Stimulated activated naive CD8-positive, alpha-beta T cell treated with anti-CD3 and anti-CD28 coated beads, Interleukin-15, Interleukin-2, amounts not matched to agents 100 ng/mL and 50 ng/mL, for 24 hours (primary cell): ENCODE measurements at regions not wholly inside any gene's neighbourhood (a gene's known extent, or its start where the extent isn't known, plus 50 kb on each side); places are given as distances from the start of the nearest gene placed in this dataset.
"Not testable (repeated sequence)": the region's sequence is repeated elsewhere in the genome, so short reads cannot be mapped to it uniquely, and the experiment has no call there.

ENCODE experiments used
- H3K27ac Mint-ChIP-seq: one replicate; pipeline ENCODE4 v1.8.0; 2021; ENCODE audit warnings: mild to moderate bottlenecking, mixed read lengths
- H3K27me3 Mint-ChIP-seq: one replicate; pipeline ENCODE4 v1.8.0; 2021; ENCODE audit warnings: mixed read lengths
- H3K36me3 Mint-ChIP-seq: one replicate; pipeline ENCODE4 v1.8.0; 2021; ENCODE audit warnings: low read depth, mixed read lengths
- H3K4me1 Mint-ChIP-seq: one replicate; pipeline ENCODE4 v1.8.0; 2021; ENCODE audit warnings: low read depth, mixed read lengths
- H3K4me3 Mint-ChIP-seq: one replicate; pipeline ENCODE4 v1.8.0; 2021; ENCODE audit warnings: mild to moderate bottlenecking, mixed read lengths
- H3K9me3 Mint-ChIP-seq: one replicate; pipeline ENCODE4 v1.8.0; 2021; ENCODE audit warnings: mixed read lengths

DNA sequence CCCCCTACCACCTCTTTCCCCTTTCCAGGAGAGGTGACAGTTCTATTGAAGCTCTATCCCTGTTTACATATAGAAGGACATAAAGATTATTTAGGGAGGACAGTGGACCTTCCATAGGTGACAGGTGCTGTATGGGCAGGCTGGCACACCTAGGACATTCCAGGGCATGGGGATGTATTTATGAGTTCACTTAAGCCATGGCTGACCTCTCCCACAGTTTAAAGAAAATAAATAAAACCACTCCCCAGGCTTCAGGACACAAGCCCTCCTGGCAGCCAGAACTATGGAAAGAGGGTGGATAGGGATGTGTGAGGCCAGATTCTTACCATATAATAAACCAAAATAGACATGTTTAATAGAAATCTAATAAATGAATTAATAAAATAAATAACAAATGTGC, 85.6 kb upstream of the HOXC13 start:
- Mint-ChIP-seq H3K4me3 (no peak overlapping the region), H3K27me3 (peaks cover 49% of the 10 kb centered on the region), H3K4me1 (no peaks in the 10 kb centered on the region), H3K9me3 (no peaks in the 10 kb centered on the region), H3K27ac (no peak overlapping the region), H3K36me3 (no peaks in the 10 kb centered on the region)

DNA sequence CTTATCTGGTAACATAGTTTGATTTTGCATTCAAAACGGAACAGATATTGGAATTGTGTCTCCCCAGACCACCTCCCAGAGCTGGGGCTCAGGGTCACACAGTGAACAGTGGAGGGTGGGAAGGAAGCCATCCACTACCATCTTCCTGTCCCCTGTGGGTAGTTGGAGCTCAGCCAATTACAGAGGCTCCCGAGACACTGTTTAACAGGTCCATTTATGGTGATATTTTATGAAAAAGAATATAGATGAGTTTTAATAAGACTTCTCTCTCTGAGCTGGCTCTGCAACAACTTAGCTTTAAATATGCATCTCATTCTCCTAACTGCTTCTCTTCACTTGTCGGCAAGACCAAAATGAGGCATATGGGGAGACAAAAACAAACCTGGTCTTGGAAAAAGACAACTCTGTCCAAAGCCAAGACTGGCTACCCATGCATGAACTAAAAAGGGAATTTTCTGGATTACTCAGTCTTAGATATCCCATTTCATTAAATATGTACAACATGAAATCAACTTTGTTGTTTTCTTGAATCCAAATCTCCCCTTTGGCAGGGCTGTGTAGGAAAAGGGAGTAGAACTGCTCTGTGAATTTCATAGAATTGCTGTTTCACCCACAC, 83.8 kb upstream of the HOXC13 start:
- Mint-ChIP-seq H3K27ac (no peak overlapping the region), H3K4me1 (no peaks in the 10 kb centered on the region), H3K27me3 (peaks cover 37% of the 10 kb centered on the region), H3K4me3 (no peak overlapping the region), H3K9me3 (no peaks in the 10 kb centered on the region), H3K36me3 (no peaks in the 10 kb centered on the region)

DNA sequence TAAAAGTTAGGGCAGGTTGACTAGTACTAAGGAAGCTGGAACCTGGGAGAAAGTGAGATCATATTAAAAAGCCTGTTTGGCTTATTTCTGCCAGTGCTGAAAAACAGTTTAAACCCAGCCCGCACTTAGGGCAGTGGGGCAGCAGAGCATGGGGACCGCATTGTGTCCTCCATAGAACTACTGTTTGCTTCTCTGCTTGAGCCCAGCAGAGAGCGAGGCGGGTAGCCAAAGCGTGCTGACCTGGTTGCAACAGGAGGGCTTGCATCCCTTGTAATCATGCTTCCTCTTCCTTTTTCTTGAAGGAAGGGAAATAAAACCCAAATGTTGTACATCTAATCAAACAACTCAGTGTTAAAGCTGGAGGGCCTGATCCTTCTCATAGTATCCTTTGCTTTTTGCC, 82.5 kb upstream of the HOXC13 start:
- Mint-ChIP-seq H3K36me3 (no peaks in the 10 kb centered on the region), H3K4me3 (no peak overlapping the region), H3K27me3 (peaks cover 35% of the 10 kb centered on the region), H3K27ac (no peak overlapping the region), H3K9me3 (no peaks in the 10 kb centered on the region), H3K4me1 (no peaks in the 10 kb centered on the region)

DNA sequence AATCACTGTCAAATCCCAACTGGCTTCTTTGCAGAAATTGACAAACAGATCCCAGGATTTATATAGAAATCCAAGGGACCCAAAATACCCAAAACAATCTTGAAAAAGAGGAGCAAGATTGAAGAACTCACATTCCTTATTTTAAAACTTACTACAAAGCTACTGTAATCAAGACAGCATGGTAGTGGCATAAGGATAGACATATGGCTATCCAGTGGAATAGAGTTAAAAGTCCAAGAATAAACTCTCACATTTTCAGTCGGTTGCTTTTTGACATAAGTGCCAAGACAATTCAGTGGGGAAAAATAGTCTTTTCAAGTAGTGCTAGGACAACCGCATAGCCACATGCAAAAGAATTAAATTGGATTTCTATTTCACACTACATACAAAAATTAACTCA, 81.0 kb upstream of the HOXC13 start:
- no peaks in the 10 kb centered on the region for H3K36me3 Mint-ChIP-seq
- H3K27ac Mint-ChIP-seq: no peak overlapping the region
- H3K27me3 Mint-ChIP-seq: peaks cover 32% of the 10 kb centered on the region
- H3K4me1 Mint-ChIP-seq: no peaks in the 10 kb centered on the region
- no peaks in the 10 kb centered on the region for H3K9me3 Mint-ChIP-seq
- H3K4me3 Mint-ChIP-seq: no peak overlapping the region

DNA sequence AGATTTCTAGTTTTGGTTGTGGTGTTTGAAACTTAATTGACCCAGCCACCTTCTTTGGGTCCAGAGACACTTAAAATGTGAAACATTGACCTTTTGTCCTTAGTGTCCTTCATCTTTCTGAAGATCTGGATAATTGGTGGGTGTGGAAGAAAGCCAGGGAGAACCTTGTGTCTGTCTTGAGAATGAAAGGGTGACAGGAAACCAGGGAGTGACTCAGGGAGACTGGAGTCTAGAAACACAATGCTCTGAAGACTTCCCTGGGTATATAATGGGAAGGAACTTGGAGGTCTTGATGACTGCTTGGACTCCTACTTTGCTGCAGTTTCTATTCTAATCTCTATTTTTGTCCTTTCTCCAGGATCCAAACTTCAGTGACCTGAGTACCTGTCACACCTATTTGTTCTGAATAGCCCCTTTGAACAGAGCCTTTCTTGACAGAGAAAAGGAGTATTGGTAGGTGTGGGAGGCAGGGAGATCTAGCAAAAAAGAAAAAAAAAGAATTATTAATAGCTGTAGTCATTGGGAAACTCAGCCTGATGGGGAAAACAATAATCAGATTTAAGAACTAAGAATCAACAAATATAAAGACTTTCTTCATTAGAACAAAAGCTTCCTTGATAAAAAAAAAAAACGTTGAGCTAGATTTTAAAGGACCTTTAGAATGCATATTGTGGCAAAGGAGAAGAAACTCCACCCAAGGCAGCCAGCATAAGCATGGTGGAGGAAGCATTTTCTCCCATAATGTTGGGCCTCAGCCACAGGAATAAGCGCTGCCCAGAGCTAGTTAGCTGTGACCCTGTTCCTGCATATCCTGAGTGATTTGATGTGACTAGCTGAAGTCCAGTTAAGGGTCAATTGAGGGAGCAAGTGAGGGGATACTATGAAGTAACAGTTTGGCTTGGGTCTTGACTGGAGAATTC, 77.9 kb upstream of the HOXC13 start:
- Mint-ChIP-seq H3K9me3 (no peaks in the 10 kb centered on the region), H3K4me3 (no peak overlapping the region), H3K4me1 (no peaks in the 10 kb centered on the region), H3K27ac (no peak overlapping the region), H3K36me3 (no peaks in the 10 kb centered on the region), H3K27me3 (peaks cover 16% of the 10 kb centered on the region)

DNA sequence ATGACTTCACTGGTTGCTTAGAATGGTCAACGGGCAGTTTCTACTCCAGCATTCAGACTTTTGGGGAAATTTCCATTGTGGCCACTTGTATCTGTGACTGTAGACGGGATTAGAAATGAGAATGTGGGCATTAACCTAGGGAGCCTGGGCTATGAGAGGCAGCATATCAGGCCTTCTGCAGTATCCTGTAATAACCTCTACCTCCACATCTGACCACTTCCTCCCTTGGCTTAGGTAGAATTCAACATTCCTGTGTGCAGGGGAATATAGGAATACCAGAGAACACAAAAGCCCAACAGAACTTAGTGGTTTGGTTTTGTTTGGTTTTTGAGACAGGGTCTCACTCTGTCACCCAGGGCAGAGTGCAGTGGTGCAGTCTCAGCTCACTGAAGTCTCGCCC, 76.4 kb upstream of the HOXC13 start:
- H3K36me3 Mint-ChIP-seq: no peaks in the 10 kb centered on the region
- H3K27me3 Mint-ChIP-seq: peaks cover 18% of the 10 kb centered on the region
- H3K27ac Mint-ChIP-seq: no peak overlapping the region
- no peaks in the 10 kb centered on the region for H3K4me1 Mint-ChIP-seq
- no peaks in the 10 kb centered on the region for H3K9me3 Mint-ChIP-seq
- H3K4me3 Mint-ChIP-seq: no peak overlapping the region

DNA sequence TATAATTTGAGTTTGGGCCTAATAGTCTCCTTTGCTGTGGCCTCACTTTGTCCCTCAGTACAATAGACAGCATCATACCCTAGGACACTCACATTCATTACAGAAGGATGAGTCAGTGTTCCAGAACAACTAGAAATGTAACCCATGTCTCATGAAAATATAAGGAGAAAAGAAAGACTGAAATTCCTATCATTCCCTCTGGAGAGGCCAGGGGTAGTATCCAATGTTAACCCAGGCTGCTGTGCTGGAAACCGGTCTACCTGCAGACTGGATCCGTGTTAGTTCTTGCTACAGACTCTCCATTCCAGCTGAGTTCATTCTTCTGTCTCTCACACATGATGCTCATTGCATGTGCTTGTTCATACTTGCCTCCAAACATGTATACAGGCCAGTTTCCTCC, 75.8 kb upstream of the HOXC13 start:
- Mint-ChIP-seq H3K27me3 (peaks cover 24% of the 10 kb centered on the region), H3K9me3 (no peaks in the 10 kb centered on the region), H3K4me3 (no peak overlapping the region), H3K4me1 (no peaks in the 10 kb centered on the region), H3K36me3 (no peaks in the 10 kb centered on the region), H3K27ac (no peak overlapping the region)

DNA sequence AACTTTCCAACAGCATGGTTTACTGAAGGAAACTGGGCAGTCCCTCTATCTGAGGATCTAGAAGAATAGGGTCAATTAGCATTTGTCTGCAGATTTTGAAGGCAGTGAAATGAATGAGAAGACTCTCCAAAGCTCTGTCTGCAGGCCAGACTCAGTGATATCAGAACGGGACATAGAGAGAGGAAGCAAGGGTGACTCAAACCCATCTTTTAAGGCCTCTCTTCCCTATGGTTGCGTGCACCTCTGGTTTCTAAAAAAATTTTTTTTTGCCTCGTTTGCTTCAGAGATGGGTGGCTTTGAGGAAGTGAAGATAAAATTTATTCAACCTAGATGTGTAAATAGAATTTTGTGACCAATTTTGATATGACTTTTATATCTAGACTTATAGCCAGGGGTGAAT, 71.9 kb upstream of the HOXC13 start:
- Mint-ChIP-seq H3K9me3 (no peaks in the 10 kb centered on the region), H3K36me3 (no peaks in the 10 kb centered on the region), H3K4me3 (no peak overlapping the region), H3K27me3 (peaks cover 38% of the 10 kb centered on the region), H3K27ac (no peak overlapping the region), H3K4me1 (no peaks in the 10 kb centered on the region)

DNA sequence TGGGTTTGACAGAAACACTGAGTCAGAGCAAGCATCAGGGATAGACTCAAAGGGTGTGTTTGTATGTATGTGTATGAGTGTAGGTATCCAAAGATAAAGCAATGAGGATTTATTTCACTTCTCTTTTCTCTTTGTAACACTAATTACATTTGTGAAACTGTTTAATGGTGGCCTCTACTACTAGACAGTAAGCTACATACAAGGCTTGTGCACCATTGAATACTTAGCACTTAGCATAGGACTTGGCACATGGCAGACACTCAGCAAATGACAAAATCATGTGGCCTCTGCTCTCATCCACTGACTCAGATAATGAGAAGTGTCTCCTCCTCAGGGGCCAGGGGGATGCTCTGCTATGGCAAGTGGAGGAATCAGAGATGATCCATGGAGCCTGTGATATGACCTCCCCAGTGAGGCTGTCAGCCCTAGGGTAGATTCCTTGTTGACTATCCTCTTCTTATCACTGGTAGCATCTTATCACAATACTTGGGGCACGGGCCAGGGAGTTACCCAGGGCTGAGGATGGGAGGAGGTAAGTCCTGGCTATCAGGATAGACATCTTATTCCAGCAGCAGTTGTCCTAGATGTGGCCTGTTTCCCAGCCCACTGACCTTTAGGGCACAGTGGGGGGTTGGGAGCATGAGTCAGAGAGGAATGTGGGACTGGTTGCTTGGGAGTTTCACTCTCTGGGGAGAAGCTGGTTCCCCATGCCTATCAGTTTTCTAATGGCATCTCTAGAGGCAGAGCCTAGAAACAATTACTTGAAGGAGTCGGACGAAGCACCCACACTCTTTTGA, 71.2 kb upstream of the HOXC13 start:
- peaks cover 41% of the 10 kb centered on the region for H3K27me3 Mint-ChIP-seq
- no peaks in the 10 kb centered on the region for H3K36me3 Mint-ChIP-seq

DNA sequence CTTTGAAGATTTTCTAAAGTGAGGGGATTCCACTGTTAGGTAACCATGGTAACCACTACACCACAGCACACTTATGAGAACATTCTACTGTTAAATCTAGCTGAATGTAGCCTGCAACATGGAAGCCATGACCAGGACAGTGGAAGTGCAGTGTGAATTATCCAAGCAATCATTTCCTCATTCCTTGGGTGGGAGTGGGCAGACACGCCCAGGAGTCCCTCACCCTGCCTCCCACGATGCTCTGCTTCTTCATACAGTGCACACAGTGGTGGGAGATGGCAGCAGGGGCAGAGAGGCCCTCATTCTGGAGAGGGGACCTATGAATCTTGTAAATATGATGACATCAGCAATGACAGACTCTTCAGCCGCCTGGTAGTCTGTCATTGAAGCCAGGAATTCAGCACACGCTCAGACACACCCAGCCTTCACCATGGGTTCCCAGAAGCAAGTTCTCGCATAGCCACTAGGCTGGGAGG, 70.1 kb upstream of the HOXC13 start:
- no peaks in the 10 kb centered on the region for H3K36me3 Mint-ChIP-seq
- H3K27me3 Mint-ChIP-seq: peaks cover 51% of the 10 kb centered on the region
- H3K27ac Mint-ChIP-seq: no peak overlapping the region
- no peaks in the 10 kb centered on the region for H3K4me1 Mint-ChIP-seq
- no peak overlapping the region for H3K4me3 Mint-ChIP-seq
- no peaks in the 10 kb centered on the region for H3K9me3 Mint-ChIP-seq

More for the DNA sequence above, 71.2 kb upstream of the HOXC13 start:
- Mint-ChIP-seq H3K4me1 (no peaks in the 10 kb centered on the region), H3K4me3 (no peak overlapping the region), H3K27ac (no peak overlapping the region), H3K9me3 (no peaks in the 10 kb centered on the region)

DNA sequence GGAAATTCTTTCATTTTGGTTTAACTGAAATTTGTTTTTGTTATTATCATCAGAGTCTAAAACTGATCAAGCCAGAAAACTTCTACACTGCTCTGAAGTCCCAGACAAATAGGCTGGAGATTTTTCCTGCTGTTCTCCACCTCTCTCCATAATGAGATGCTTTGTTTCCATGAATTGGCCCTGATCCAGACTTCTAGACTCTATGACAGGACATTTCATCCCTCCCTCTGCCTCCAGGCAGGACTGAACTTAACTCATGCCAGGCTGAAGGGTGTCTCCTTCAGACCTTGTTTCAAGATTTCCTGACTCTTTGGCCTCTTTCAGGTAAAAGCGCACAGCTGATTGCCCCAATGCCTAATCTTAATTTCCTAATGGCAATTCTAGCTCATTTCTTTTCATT, 69.1 kb upstream of the HOXC13 start:
- H3K27me3 Mint-ChIP-seq: peaks cover 57% of the 10 kb centered on the region
- no peaks in the 10 kb centered on the region for H3K4me1 Mint-ChIP-seq
- no peaks in the 10 kb centered on the region for H3K9me3 Mint-ChIP-seq
- H3K27ac Mint-ChIP-seq: no peak overlapping the region
- H3K4me3 Mint-ChIP-seq: no peak overlapping the region
- H3K36me3 Mint-ChIP-seq: no peaks in the 10 kb centered on the region

DNA sequence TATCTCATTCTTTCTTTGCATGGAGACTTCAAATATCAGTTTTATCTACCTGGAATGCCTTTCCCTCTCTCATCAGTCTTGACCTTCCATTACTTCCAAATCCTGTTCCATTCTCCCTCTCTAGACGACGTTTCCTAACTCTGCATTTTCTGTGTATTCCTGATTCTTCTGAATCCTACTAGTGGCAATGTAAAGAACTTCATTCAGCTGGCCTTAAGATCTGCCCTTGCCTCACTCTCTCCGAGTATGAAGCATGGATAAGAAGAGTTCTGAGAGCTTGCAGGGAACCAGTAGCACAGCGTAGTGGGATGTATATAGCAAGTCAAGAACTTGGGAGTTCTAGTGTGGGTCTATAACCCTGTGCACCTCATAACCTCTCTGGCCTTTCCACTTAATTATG, 68.5 kb upstream of the HOXC13 start:
- Mint-ChIP-seq H3K27me3 (peaks cover 63% of the 10 kb centered on the region), H3K9me3 (no peaks in the 10 kb centered on the region), H3K36me3 (no peaks in the 10 kb centered on the region), H3K27ac (no peak overlapping the region), H3K4me1 (no peaks in the 10 kb centered on the region), H3K4me3 (no peak overlapping the region)

DNA sequence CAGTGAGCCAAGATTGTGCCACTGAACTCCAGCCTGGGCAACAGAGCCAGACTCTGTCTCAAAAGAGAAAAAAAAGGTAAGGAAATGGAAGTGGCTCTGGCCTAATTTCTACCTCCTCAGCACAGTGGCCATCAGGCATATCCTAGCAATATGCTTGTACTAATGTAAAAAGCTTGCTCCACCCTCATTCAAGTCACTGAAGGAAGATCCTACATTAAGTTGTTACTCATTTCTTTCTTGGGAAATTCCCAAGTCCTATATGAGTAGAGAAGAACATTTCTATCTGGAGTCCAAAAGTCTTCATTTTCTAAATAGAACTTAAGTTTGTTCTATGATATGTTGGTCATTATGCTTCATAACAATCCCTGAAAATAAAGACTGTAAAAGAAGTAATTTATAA, 67.3 kb upstream of the HOXC13 start:
- H3K27me3 Mint-ChIP-seq: peaks cover 66% of the 10 kb centered on the region
- H3K36me3 Mint-ChIP-seq: no peaks in the 10 kb centered on the region
- no peaks in the 10 kb centered on the region for H3K4me1 Mint-ChIP-seq
- no peak overlapping the region for H3K4me3 Mint-ChIP-seq
- no peak overlapping the region for H3K27ac Mint-ChIP-seq
- H3K9me3 Mint-ChIP-seq: no peaks in the 10 kb centered on the region

DNA sequence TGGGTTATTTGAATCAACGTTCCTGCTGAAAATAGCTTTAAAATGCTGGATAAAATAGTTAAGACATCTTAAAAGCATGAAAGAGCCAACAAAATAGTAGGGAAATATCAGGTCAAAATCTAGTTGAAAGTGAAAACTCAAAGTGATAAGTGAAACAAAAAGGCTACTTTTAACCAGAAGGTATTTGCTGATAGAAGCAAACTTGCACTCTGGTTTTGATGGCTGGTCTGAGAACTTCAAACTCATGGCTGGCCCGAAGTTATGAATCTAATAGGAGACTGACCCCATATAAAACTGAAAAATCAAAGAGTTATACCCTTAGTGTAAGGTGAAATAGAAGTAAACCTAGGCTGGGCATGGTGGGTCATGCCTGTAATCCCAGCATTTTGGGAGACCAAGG, 66.3 kb upstream of the HOXC13 start:
- Mint-ChIP-seq H3K36me3 (no peaks in the 10 kb centered on the region), H3K4me3 (no peak overlapping the region), H3K27ac (no peak overlapping the region), H3K27me3 (peaks cover 71% of the 10 kb centered on the region), H3K9me3 (no peaks in the 10 kb centered on the region), H3K4me1 (no peaks in the 10 kb centered on the region)

DNA sequence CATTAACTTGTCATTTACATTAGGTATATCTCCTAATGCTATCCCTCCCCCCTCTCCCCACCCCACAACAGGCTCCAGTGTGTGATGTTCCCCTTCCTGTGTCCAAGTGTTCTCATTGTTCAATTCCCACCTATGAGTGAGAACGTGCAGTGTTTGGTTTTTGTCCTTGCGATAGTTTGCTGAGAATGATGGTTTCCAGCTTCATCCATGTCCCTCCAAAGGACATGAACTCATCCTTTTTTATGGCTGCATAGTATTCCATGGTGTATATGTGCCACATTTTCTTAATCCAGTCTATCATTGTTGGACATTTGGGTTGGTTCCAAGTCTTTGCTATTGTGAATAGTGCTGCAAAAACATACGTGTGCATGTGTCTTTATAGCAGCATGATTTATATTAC, 60.7 kb upstream of the HOXC13 start:
- peaks cover 73% of the 10 kb centered on the region for H3K27me3 Mint-ChIP-seq

More for the DNA sequence above, 60.7 kb upstream of the HOXC13 start:
- H3K4me3 Mint-ChIP-seq, H3K27ac Mint-ChIP-seq, H3K36me3 Mint-ChIP-seq, H3K4me1 Mint-ChIP-seq, H3K9me3 Mint-ChIP-seq: not testable (repeated sequence)
